PC-9 (cell line): ENCODE measurements at regions not wholly inside any gene's neighbourhood (a gene's known extent, or its start where the extent isn't known, plus 50 kb on each side); places are given as distances from the start of the nearest gene placed in this dataset.
A peak's percentile ranks its signal among the peaks of the same experiment; 100 is the strongest.

ENCODE experiments used
- BruUV-seq: library from RNA; stranded (reverse); fragments of 400-500 nt; replicated peaks from 2 replicates; lab custom pipeline; 2021; lab: Mats Ljungman, UMichigan
- CTCF ChIA-PET: fragments of 300-600 bp; sonication (Branson Sonifier 250); formaldehyde crosslinking; loops from one replicate; lab custom pipeline; 2022; ENCODE audit warnings: antibody characterized with exemption; lab: Charles Lee
- POLR2A ChIA-PET: fragments of 300-600 bp; sonication (Branson Sonifier 250); formaldehyde crosslinking; loops from one replicate; lab custom pipeline; 2022; ENCODE audit warnings: antibody characterized with exemption; ENCODE audit not compliant: unreplicated experiment; lab: Charles Lee
- DNase-seq, 2 experiments: peaks; one replicate each; pipeline versions ENCODE4 v3.0.0 to v3.0.0-alpha.2; 2015 to 2022; ENCODE audit warnings: mixed read lengths in 1 of 2
- H2AFZ ChIP-seq: fragments of 200-600 bp; sonication (generic); 2 replicates; pipeline ENCODE4 v1.8.1; 2017; ENCODE audit warnings: antibody characterized with exemption
- H3F3A ChIP-seq: fragments of 200-600 bp; sonication (generic); 2 replicates; pipeline ENCODE4 v1.8.1; 2017; ENCODE audit warnings: antibody characterized with exemption, mild to moderate bottlenecking, low read depth; ENCODE audit not compliant: insufficient read depth
- H3K27ac ChIP-seq: fragments of 200-600 bp; sonication (generic); 2 replicates; pipeline ENCODE4 v1.6.1; 2016; ENCODE audit warnings: mixed run types
- H3K27me3 ChIP-seq: fragments of 200-600 bp; sonication (generic); 2 replicates; pipeline ENCODE4 v1.6.1; 2016; ENCODE audit warnings: low read depth, mixed run types; ENCODE audit not compliant: insufficient read depth
- H3K36me3 ChIP-seq: fragments of 200-600 bp; sonication (generic); 2 replicates; pipeline ENCODE4 v1.6.1; 2016; ENCODE audit warnings: low read depth, mixed run types
- H3K4me1 ChIP-seq: fragments of 200-600 bp; sonication (generic); replicated peaks from 2 replicates; pipeline ENCODE4 v1.6.1; 2016; ENCODE audit warnings: mixed run types; ENCODE audit not compliant: insufficient read depth
- H3K4me2 ChIP-seq: fragments of 200-600 bp; sonication (generic); 2 replicates; pipeline ENCODE4 v1.6.1; 2017; ENCODE audit warnings: mixed run types
- H3K4me3 ChIP-seq: fragments of 200-600 bp; sonication (generic); 2 replicates; pipeline ENCODE4 v1.6.1; 2016; ENCODE audit warnings: mixed run types
- H3K79me2 ChIP-seq: fragments of 200-600 bp; sonication (generic); 2 replicates; pipeline ENCODE4 v1.6.1; 2017; ENCODE audit warnings: low read depth, mixed run types
- H3K9me2 ChIP-seq: fragments of 200-600 bp; sonication (generic); 2 replicates; pipeline ENCODE4 v1.8.1; 2017; ENCODE audit warnings: mild to moderate bottlenecking; ENCODE audit not compliant: insufficient read depth
- H3K9me3 ChIP-seq: fragments of 200-600 bp; sonication (generic); 2 replicates; pipeline ENCODE4 v1.8.1; 2016; ENCODE audit warnings: low read depth; ENCODE audit not compliant: insufficient read depth
- H4K20me1 ChIP-seq: fragments of 200-600 bp; sonication (generic); 2 replicates; pipeline ENCODE4 v1.8.1; 2017; ENCODE audit not compliant: insufficient read depth
- CTCF ChIP-seq: fragments of 200-600 bp; sonication (generic); conservative IDR thresholded peaks from 2 replicates; pipeline ENCODE4 v1.6.1; 2017; ENCODE audit warnings: mixed run types, antibody characterized with exemption, mild to moderate bottlenecking, moderate library complexity
- EZH2 ChIP-seq: fragments of 200-600 bp; sonication (generic); IDR thresholded peaks from 2 replicates; pipeline ENCODE4 v1.8.0; 2017; ENCODE audit warnings: antibody characterized with exemption, low read depth
- intact Hi-C: fragments of 100-400 bp; cut with micrococcal nuclease; formaldehyde crosslinking; loops from one replicate; pipeline ENCODE4 v1.10.0; 2022; ENCODE audit not compliant: unreplicated experiment

DNA sequence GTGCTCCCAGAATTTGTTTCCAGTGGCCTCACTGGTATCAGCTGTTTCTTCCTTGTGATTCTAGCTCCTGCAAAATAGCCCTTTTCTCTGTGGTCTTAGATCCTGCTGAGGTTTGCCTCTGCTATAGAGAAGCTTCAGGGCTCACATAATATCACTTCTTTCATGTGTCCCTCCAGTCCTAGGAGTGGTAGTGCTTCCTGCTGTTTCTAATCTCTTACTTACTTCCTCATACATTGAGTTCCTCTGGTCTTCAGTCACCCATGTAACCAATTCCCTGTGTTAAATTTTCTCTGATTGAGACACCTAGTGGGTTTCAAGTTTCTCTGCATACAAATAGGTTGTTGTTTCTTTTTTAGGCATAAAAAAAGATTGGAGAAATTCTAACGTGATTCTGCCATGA is 1567.9 kb downstream of the ARAP2 start:
- H3K4me3 ChIP-seq: no peak overlapping the region
- BruUV-seq: no TSS peak
- no peaks in the 10 kb centered on the region for H3K79me2 ChIP-seq
- no peaks in the 10 kb centered on the region for H3K9me3 ChIP-seq
- no peak for TF ChIP-seq EZH2
- no peak for TF ChIP-seq CTCF
- H4K20me1 ChIP-seq: no peaks in the 10 kb centered on the region
- DNase-seq: peak; percentile 10 to 61
- H3K27ac ChIP-seq: no peak overlapping the region
- no peaks in the 10 kb centered on the region for H3F3A ChIP-seq
- H2AFZ ChIP-seq: no peak overlapping the region
- ChIA-PET POLR2A (interaction anchor here (0.5 kb wide), 1 partner anchor 1890 kb away, joined by 3 read pairs; no protein-coding TSS in a partner anchor), CTCF (interaction anchor here (0.6 kb wide), 1 partner anchor 507 kb away, joined by 4 read pairs; no protein-coding TSS in a partner anchor)
- H3K9me2 ChIP-seq: no peaks in the 10 kb centered on the region
- H3K4me2 ChIP-seq: no peak overlapping the region
- intact Hi-C loops: loop anchor here (10.0 kb wide), 1 partner anchor 632 kb away; no protein-coding TSS in a partner anchor
- H3K27me3 ChIP-seq: no peaks in the 10 kb centered on the region
- H3K4me1 ChIP-seq: no peaks in the 10 kb centered on the region
- H3K36me3 ChIP-seq: no peaks in the 10 kb centered on the region

GRCh38 chr4:34678431-34678830 is 1565.9 kb downstream of the ARAP2 start:
- TF ChIP-seq CTCF: no peak
- TF ChIP-seq EZH2: no peak
- DNase-seq: no peak
- Histone ChIP-seq H4K20me1 (no peaks in the 10 kb centered on the region), H3K9me2 (no peaks in the 10 kb centered on the region), H3F3A (no peaks in the 10 kb centered on the region), H3K79me2 (no peaks in the 10 kb centered on the region), H3K4me3 (no peak overlapping the region), H3K27ac (no peak overlapping the region), H3K36me3 (no peaks in the 10 kb centered on the region), H2AFZ (no peak overlapping the region), H3K4me1 (no peaks in the 10 kb centered on the region), H3K27me3 (no peaks in the 10 kb centered on the region), H3K9me3 (no peaks in the 10 kb centered on the region), H3K4me2 (no peak overlapping the region)
- no TSS peak for BruUV-seq
- ChIA-PET CTCF (no interaction called here), POLR2A (no interaction called here)
- intact Hi-C loops: loop anchor here (10.0 kb wide), 1 partner anchor 634 kb away; no protein-coding TSS in a partner anchor

GRCh38 chr4:34679228-34679627 is 1565.1 kb downstream of the ARAP2 start:
- no peak overlapping the region for H2AFZ ChIP-seq
- no peaks in the 10 kb centered on the region for H3K9me2 ChIP-seq
- H3K36me3 ChIP-seq: no peaks in the 10 kb centered on the region
- H3K4me1 ChIP-seq: no peaks in the 10 kb centered on the region
- no peak for TF ChIP-seq CTCF
- ChIA-PET CTCF (no interaction called here), POLR2A (no interaction called here)
- H3K79me2 ChIP-seq: no peaks in the 10 kb centered on the region
- no TSS peak for BruUV-seq
- no peak for DNase-seq
- intact Hi-C loops: loop anchor here (10.0 kb wide), 1 partner anchor 634 kb away; no protein-coding TSS in a partner anchor
- no peaks in the 10 kb centered on the region for H3F3A ChIP-seq
- no peaks in the 10 kb centered on the region for H4K20me1 ChIP-seq
- no peaks in the 10 kb centered on the region for H3K27me3 ChIP-seq
- no peak overlapping the region for H3K27ac ChIP-seq
- H3K4me2 ChIP-seq: no peak overlapping the region
- H3K9me3 ChIP-seq: no peaks in the 10 kb centered on the region
- H3K4me3 ChIP-seq: no peak overlapping the region
